Keratinocyte (primary cell): ENCODE measurements at regions not wholly inside any gene's neighbourhood (a gene's known extent, or its start where the extent isn't known, plus 50 kb on each side); places are given as distances from the start of the nearest gene placed in this dataset.

ENCODE experiments used
- CTCF ChIP-seq, 3 experiments: IDR thresholded peaks in 1 of 3; conservative IDR thresholded peaks in 1 of 3; optimal IDR thresholded peaks in 1 of 3; 2 replicates in 2 of 3; 3 replicates in 1 of 3; pipeline versions ENCODE3 to v1.5.1; 2011; ENCODE audit warnings: low read length in 3 of 3, mild to moderate bottlenecking in 3 of 3, moderate library complexity in 2 of 3, control low read depth in 1 of 3, inconsistent platforms in 1 of 3; ENCODE audit not compliant: insufficient read depth in 2 of 3; ENCODE audit errors: extremely low read depth in 1 of 3
- EZH2 ChIP-seq: IDR thresholded peaks from one replicate; pipeline ENCODE4 v1.6.1; 2012; ENCODE audit warnings: inconsistent platforms, mild to moderate bottlenecking, low read length, moderate library complexity

GRCh38 chr14:86279405-86279804, 749.5 kb downstream of the FLRT2 start:
- TF ChIP-seq CTCF (optimal IDR thresholded peaks at IDR 0.05 in 1 of 3, IDR thresholded peaks at IDR 0.05 in 1 of 3, conservative IDR thresholded peaks at IDR 0.05 in 1 of 3; ENCODE audit: extremely low read depth in 1 of 3, insufficient read depth in 2 of 3, low read length in 3 of 3) = no peak
- TF ChIP-seq EZH2 = no peak
